H1 (cell line): ENCODE measurements at regions not wholly inside any gene's neighbourhood (a gene's known extent, or its start where the extent isn't known, plus 50 kb on each side); places are given as distances from the start of the nearest gene placed in this dataset.

Source experiments
- CTCF ChIA-PET: fragments of 300-600 bp; sonication (Branson Sonifier 250); formaldehyde crosslinking; loops from one replicate; lab custom pipeline; 2021; ENCODE audit not compliant: partially characterized antibody; lab: Charles Lee
- POLR2A ChIA-PET: fragments of 300-600 bp; sonication (Branson Sonifier 250); formaldehyde crosslinking; loops from one replicate; lab custom pipeline; 2021; ENCODE audit warnings: inconsistent platforms; ENCODE audit not compliant: partially characterized antibody; lab: Charles Lee
- DNase-seq, 2 experiments: peaks; one replicate each; pipeline versions ENCODE4 v3.0.0 to v3.0.0-alpha.2; 2010 to 2022; ENCODE audit warnings: low spot score in 2 of 2, low read depth in 1 of 2, mixed read lengths in 1 of 2
- FAIRE-seq: peaks from 2 replicates; lab custom pipeline; 2011; peaks lifted over from hg19 to GRCh38; lab: Jason Lieb, UNC
- H2AFZ ChIP-seq: 2 replicates; pipeline ENCODE4 v1.8.1; 2012; ENCODE audit warnings: low read length, inconsistent platforms
- H2AK5ac ChIP-seq: 2 replicates; pipeline ENCODE4 v1.6.1; 2013; ENCODE audit warnings: low read depth, low read length
- H2BK120ac ChIP-seq: replicated peaks from 2 replicates; pipeline ENCODE3; 2013; ENCODE audit warnings: low read depth, low read length, inconsistent platforms
- H2BK12ac ChIP-seq: 2 replicates; pipeline ENCODE4 v1.6.1; 2013; ENCODE audit warnings: low read depth, low read length
- H2BK15ac ChIP-seq: 2 replicates; pipeline ENCODE4 v1.6.1; 2013; ENCODE audit warnings: low read length
- H2BK20ac ChIP-seq: 2 replicates; pipeline ENCODE4 v1.6.1; 2013; ENCODE audit warnings: low read length
- H2BK5ac ChIP-seq: 2 replicates; pipeline ENCODE4 v1.6.1; 2013; ENCODE audit warnings: low read depth, low read length
- H3K14ac ChIP-seq: 2 replicates; pipeline ENCODE4 v1.6.1; 2013; ENCODE audit warnings: inconsistent platforms; ENCODE audit not compliant: insufficient read length
- H3K18ac ChIP-seq: 2 replicates; pipeline ENCODE4 v1.6.1; 2013; ENCODE audit warnings: low read length; ENCODE audit errors: extremely low read depth
- H3K23ac ChIP-seq: 2 replicates; pipeline ENCODE4 v1.6.1; 2013; ENCODE audit warnings: inconsistent platforms; ENCODE audit not compliant: insufficient read length
- H3K23me2 ChIP-seq: 2 replicates; pipeline ENCODE4 v1.6.1; 2013; ENCODE audit warnings: low read depth, low read length
- H3K27ac ChIP-seq: 2 replicates; pipeline ENCODE4 v1.6.1; 2011; ENCODE audit warnings: low read depth, low read length, inconsistent platforms
- H3K27me3 ChIP-seq, 4 experiments: replicated peaks in 1 of 4; 1 replicate in 1 of 4; 2 replicates in 3 of 4; pipeline versions ENCODE4 v1.6.1 to v1.8.1; 2011 to 2013; ENCODE audit warnings: low read length in 3 of 4, mild to moderate bottlenecking in 3 of 4, inconsistent platforms in 2 of 4, mixed read lengths in 2 of 4, moderate library complexity in 1 of 4; ENCODE audit not compliant: control insufficient read depth in 3 of 4, insufficient read depth in 3 of 4; ENCODE audit errors: extremely low read depth in 1 of 4
- H3K36me3 ChIP-seq, 4 experiments: 2 replicates each; pipeline versions ENCODE4 v1.6.1 to v1.8.1; 2011 to 2013; ENCODE audit warnings: mild to moderate bottlenecking in 4 of 4, low read length in 3 of 4, moderate library complexity in 2 of 4, control low read depth in 1 of 4, inconsistent platforms in 1 of 4; ENCODE audit not compliant: insufficient read depth in 4 of 4, control insufficient read depth in 2 of 4
- H3K4ac ChIP-seq: replicated peaks from 2 replicates; pipeline ENCODE3; 2013; ENCODE audit warnings: low read length, low read depth, mixed read lengths, inconsistent platforms; ENCODE audit not compliant: insufficient read length
- H3K4me1 ChIP-seq, 4 experiments: replicated peaks in 1 of 4; 1 replicate in 1 of 4; 2 replicates in 3 of 4; pipeline versions ENCODE4 v1.6.1 to v1.8.1; 2011 to 2013; ENCODE audit warnings: low read length in 3 of 4, inconsistent platforms in 2 of 4, mixed read lengths in 1 of 4; ENCODE audit not compliant: insufficient read depth in 4 of 4, control insufficient read depth in 3 of 4
- H3K4me2 ChIP-seq, 2 experiments: 2 replicates each; pipeline versions ENCODE4 v1.6.1 to v1.8.1; 2011 to 2013; ENCODE audit warnings: low read depth in 2 of 2, low read length in 2 of 2, control low read depth in 1 of 2, inconsistent platforms in 1 of 2, mild to moderate bottlenecking in 1 of 2; ENCODE audit not compliant: insufficient read depth in 1 of 2
- H3K4me3 ChIP-seq, 4 experiments: fragments of 200-600, 300-600 bp in 1 of 4; sonication (generic), shearing (Covaris generic), sonication (Bioruptor Twin) in 1 of 4; 2 replicates each; pipeline versions ENCODE4 v1.5.1 to v1.8.1; 2011 to 2016; ENCODE audit warnings: low read length in 4 of 4, low read depth in 3 of 4, control low read depth in 2 of 4, inconsistent platforms in 2 of 4, mild to moderate bottlenecking in 2 of 4, mixed read lengths in 1 of 4, moderate library complexity in 1 of 4; ENCODE audit not compliant: insufficient read depth in 2 of 4; ENCODE audit errors: extremely low read depth in 1 of 4
- H3K56ac ChIP-seq: replicated peaks from 2 replicates; pipeline ENCODE3; 2013; ENCODE audit warnings: low read depth, mild to moderate bottlenecking, mixed read lengths, low read length, inconsistent platforms; ENCODE audit not compliant: insufficient read length
- H3K79me1 ChIP-seq: 2 replicates; pipeline ENCODE4 v1.6.1; 2013; ENCODE audit warnings: low read depth, low read length, control low read depth
- H3K79me2 ChIP-seq, 2 experiments: 2 replicates each; pipeline versions ENCODE4 v1.6.1 to v1.8.1; 2012 to 2013; ENCODE audit warnings: low read length in 2 of 2, mild to moderate bottlenecking in 2 of 2, inconsistent platforms in 1 of 2; ENCODE audit not compliant: insufficient read depth in 2 of 2, control insufficient read depth in 1 of 2
- H3K9ac ChIP-seq, 4 experiments: replicated peaks in 1 of 4; 1 replicate in 1 of 4; 2 replicates in 3 of 4; pipeline versions ENCODE4 v1.6.1 to v1.8.1; 2011 to 2013; ENCODE audit warnings: low read depth in 3 of 4, low read length in 3 of 4, control low read depth in 2 of 4, mild to moderate bottlenecking in 2 of 4, moderate library complexity in 2 of 4, inconsistent platforms in 1 of 4; ENCODE audit errors: extremely low read depth in 1 of 4
- H3K9me3 ChIP-seq, 2 experiments: 2 replicates each; pipeline versions ENCODE4 v1.6.1 to v1.8.1; 2012 to 2013; ENCODE audit warnings: mild to moderate bottlenecking in 2 of 2, moderate library complexity in 2 of 2, control low read depth in 1 of 2, inconsistent platforms in 1 of 2, low read depth in 1 of 2, low read length in 1 of 2, mixed read lengths in 1 of 2; ENCODE audit not compliant: insufficient read depth in 2 of 2
- H4K20me1 ChIP-seq, 2 experiments: replicated peaks in 1 of 2; 2 replicates each; pipeline versions ENCODE3 to v1.8.1; 2011 to 2013; ENCODE audit warnings: inconsistent platforms in 2 of 2, low read length in 2 of 2, mild to moderate bottlenecking in 1 of 2; ENCODE audit not compliant: insufficient read depth in 2 of 2, control insufficient read depth in 1 of 2
- H4K5ac ChIP-seq: 2 replicates; pipeline ENCODE4 v1.6.1; 2013; ENCODE audit warnings: low read length, low read depth, mixed read lengths, inconsistent platforms; ENCODE audit not compliant: insufficient read length
- H4K8ac ChIP-seq: 2 replicates; pipeline ENCODE4 v1.8.0; 2013; ENCODE audit warnings: mild to moderate bottlenecking, moderate library complexity, low read length, inconsistent platforms; ENCODE audit not compliant: insufficient read depth; ENCODE audit errors: extremely low read depth
- H4K91ac ChIP-seq: replicated peaks from 2 replicates; pipeline ENCODE3; 2013; ENCODE audit warnings: low read length, mixed read lengths, inconsistent platforms; ENCODE audit not compliant: insufficient read length
- CBX8 ChIP-seq: fragments of 300-800, 300-1000 bp; sonication (generic); IDR thresholded peaks from 2 replicates; pipeline ENCODE4 v1.7.1; 2016; ENCODE audit warnings: low read depth, low read length, borderline replicate concordance
- RNF2 ChIP-seq: fragments of 200-900, 300-1000 bp; sonication (generic); IDR thresholded peaks from 2 replicates; pipeline ENCODE4 v1.7.1; 2016; ENCODE audit warnings: borderline replicate concordance, low read depth, mild to moderate bottlenecking, antibody characterized with exemption, low read length; ENCODE audit not compliant: poor library complexity, severe bottlenecking; ENCODE audit errors: missing control alignments
- SAP30 ChIP-seq: fragments of 300-600 bp; sonication (generic); IDR thresholded peaks from 2 replicates; pipeline ENCODE4 v1.7.1; 2012; ENCODE audit warnings: low read length, moderate library complexity, mild to moderate bottlenecking, inconsistent platforms; ENCODE audit not compliant: insufficient read depth, insufficient replicate concordance
- SUZ12 ChIP-seq: fragments of 200-600 bp; sonication (generic); IDR thresholded peaks from 2 replicates; pipeline ENCODE4 v1.6.1; 2012; ENCODE audit warnings: mild to moderate bottlenecking, inconsistent platforms, low read length, moderate library complexity, mixed read lengths
- TAF1 ChIP-seq: IDR thresholded peaks from 2 replicates; pipeline ENCODE4 v1.6.1; 2011; ENCODE audit warnings: mild to moderate bottlenecking, low read depth, low read length
- WGBS, 2 experiments: shearing (Covaris generic) in 1 of 2; methylation state at CpG; one replicate each; pipeline versions ENCODE4 v1.1.6 to v1.1.7; 2013 to 2015; ENCODE audit warnings: low lambda C conversion rate in 2 of 2, mixed read lengths in 2 of 2, inconsistent platforms in 1 of 2, low coverage in 1 of 2, missing lambda C conversion rate in 1 of 2; ENCODE audit not compliant: insufficient replicate concordance in 2 of 2, insufficient coverage in 1 of 2, insufficient read length in 1 of 2; ENCODE audit errors: extremely low coverage in 1 of 2, missing lambda C conversion rate in 1 of 2; 5-methylcytosine and 5-hydroxymethylcytosine counted together

DNA sequence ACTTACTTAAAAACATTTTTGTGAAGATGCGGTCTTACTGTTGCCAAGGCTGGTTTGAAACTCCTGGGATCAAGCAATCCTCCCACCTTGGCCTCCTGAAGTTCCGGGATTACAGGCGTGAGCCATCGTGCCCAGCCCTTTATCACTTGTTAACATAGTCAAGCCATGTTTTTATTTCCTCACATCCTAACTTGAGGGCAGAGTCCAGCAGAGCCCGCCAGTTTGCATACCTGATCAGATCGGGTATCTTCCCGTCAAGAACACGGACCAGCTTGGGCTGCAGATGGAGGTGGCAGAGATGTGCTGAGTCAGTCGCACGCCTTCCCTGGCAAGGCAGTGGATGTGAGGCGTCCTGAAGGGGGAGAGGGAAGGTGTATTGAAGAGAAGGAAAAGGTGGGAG, 447.3 kb upstream of the USP9Y start:
- 84% methylated on average over 10 of the region's 11 CpGs; no CpG with 5 or more reads in 1 of the 2 experiments for WGBS, 2 experiments
- Histone ChIP-seq H3K56ac (no peak overlapping the region), H2AK5ac (no peak overlapping the region), H2BK120ac (no peak overlapping the region), H2BK15ac (no peak overlapping the region), H3K9me3 (peaks cover 3 to 16% of the 10 kb centered on the region in 2 experiments; a peak in 3 of 4 replicates), H3K9ac (no peak overlapping the region), H3K27me3 (no peaks in the 10 kb centered on the region), H3K27ac (no peak overlapping the region), H2AFZ (no peak overlapping the region), H2BK5ac (no peak overlapping the region), H2BK20ac (no peak overlapping the region), H2BK12ac (no peak overlapping the region), H3K4ac (no peak overlapping the region), H3K18ac (no peak overlapping the region), H3K79me1 (no peaks in the 10 kb centered on the region), H4K8ac (no peak overlapping the region), H3K4me1 (no peaks in the 10 kb centered on the region), H3K23me2 (no peaks in the 10 kb centered on the region), H3K79me2 (no peaks in the 10 kb centered on the region), H3K14ac (no peak overlapping the region), H4K20me1 (no peaks in the 10 kb centered on the region), H3K36me3 (no peaks in the 10 kb centered on the region), H3K23ac (no peak overlapping the region), H4K5ac (no peak overlapping the region), H4K91ac (no peak overlapping the region), H3K4me2 (no peak overlapping the region), H3K4me3 (no peak overlapping the region)
- no peak for TF ChIP-seq TAF1
- TF ChIP-seq CBX8, result no peak
- no peak for TF ChIP-seq SAP30
- no peak for TF ChIP-seq RNF2
- no peak for TF ChIP-seq SUZ12
- ChIA-PET POLR2A (no interaction called here), CTCF (no interaction called here)
- no peak for FAIRE-seq
- DNase-seq, result no peak
